GM23338 (cell line): ENCODE measurements at regions not wholly inside any gene's neighbourhood (a gene's known extent, or its start where the extent isn't known, plus 50 kb on each side); places are given as distances from the start of the nearest gene placed in this dataset.

Experiments
- ATAC-seq: fragments of 200-7000 bp; cut with Tn5 transposase; 3 replicates; pipeline ENCODE4 v1.9.1; 2020
- DNase-seq: peaks from one replicate; pipeline ENCODE4 v3.0.0-alpha.2; 2015; ENCODE audit warnings: low spot score
- H2AFZ ChIP-seq: fragments of 200-600 bp; sonication (generic); 2 replicates; pipeline ENCODE4 v1.8.0; 2016; ENCODE audit warnings: antibody characterized with exemption, mild to moderate bottlenecking, moderate library complexity
- H3F3A ChIP-seq: fragments of 200-600 bp; sonication (generic); replicated peaks from 2 replicates; pipeline ENCODE4 v1.8.0; 2017; ENCODE audit warnings: antibody characterized with exemption, mixed run types, low read depth
- H3K27ac ChIP-seq: fragments of 200-600 bp; sonication (generic); 2 replicates; pipeline ENCODE4 v1.6.1; 2016; ENCODE audit warnings: low read depth
- H3K27me3 ChIP-seq: fragments of 200-600 bp; sonication (generic); 2 replicates; pipeline ENCODE4 v1.8.0; 2016; ENCODE audit warnings: mild to moderate bottlenecking, mixed run types, moderate library complexity; ENCODE audit not compliant: insufficient read depth
- H3K36me3 ChIP-seq: fragments of 200-600 bp; sonication (generic); 2 replicates; pipeline ENCODE4 v1.8.0; 2016; ENCODE audit warnings: mild to moderate bottlenecking; ENCODE audit not compliant: insufficient read depth
- H3K4me1 ChIP-seq: fragments of 200-600 bp; sonication (generic); 2 replicates; pipeline ENCODE4 v1.8.0; 2016; ENCODE audit warnings: mild to moderate bottlenecking, moderate library complexity; ENCODE audit not compliant: insufficient read depth
- H3K4me2 ChIP-seq: fragments of 200-600 bp; sonication (generic); 2 replicates; pipeline ENCODE4 v1.7.1; 2017; ENCODE audit warnings: mixed run types
- H3K4me3 ChIP-seq: fragments of 200-600 bp; sonication (generic); 2 replicates; pipeline ENCODE4 v1.6.1; 2016; ENCODE audit warnings: mixed run types
- H3K79me2 ChIP-seq: fragments of 200-600 bp; sonication (generic); replicated peaks from 2 replicates; pipeline ENCODE4 v1.8.0; 2017; ENCODE audit warnings: mild to moderate bottlenecking; ENCODE audit not compliant: insufficient read depth
- H3K9me2 ChIP-seq: fragments of 200-600 bp; sonication (generic); 2 replicates; pipeline ENCODE4 v1.8.0; 2017; ENCODE audit not compliant: insufficient read depth
- H4K20me1 ChIP-seq: fragments of 200-600 bp; sonication (generic); replicated peaks from 2 replicates; pipeline ENCODE4 v1.8.0; 2017; ENCODE audit warnings: mild to moderate bottlenecking; ENCODE audit not compliant: insufficient read depth
- H3K27ac Mint-ChIP-seq: 2 replicates; pipeline ENCODE4 v1.8.0; 2020; ENCODE audit warnings: inconsistent platforms, mild to moderate bottlenecking, moderate library complexity, mixed read lengths
- H3K27me3 Mint-ChIP-seq: 3 replicates; pipeline ENCODE4 v1.8.0; 2022; ENCODE audit warnings: low read depth, mild to moderate bottlenecking, moderate library complexity, mixed read lengths, inconsistent platforms; ENCODE audit not compliant: insufficient read depth, poor library complexity
- H3K36me3 Mint-ChIP-seq: 3 replicates; pipeline ENCODE4 v1.8.0; 2021; ENCODE audit warnings: low read depth, mild to moderate bottlenecking, inconsistent platforms, moderate library complexity, mixed read lengths
- H3K4me1 Mint-ChIP-seq: 3 replicates; pipeline ENCODE4 v1.8.0; 2020; ENCODE audit warnings: mild to moderate bottlenecking, inconsistent platforms, mixed read lengths
- H3K4me3 Mint-ChIP-seq: 3 replicates; pipeline ENCODE4 v1.8.0; 2021; ENCODE audit warnings: moderate library complexity, mild to moderate bottlenecking, inconsistent platforms, mixed read lengths
- H3K9me3 Mint-ChIP-seq: 3 replicates; pipeline ENCODE4 v1.8.0; 2020; ENCODE audit warnings: moderate library complexity, mild to moderate bottlenecking, inconsistent platforms, mixed read lengths
- CREB1 ChIP-seq: fragments of 250-450 bp; sonication (Bioruptor Pico); IDR thresholded peaks from 2 replicates; pipeline ENCODE4 v1.5.0; 2020; ENCODE audit warnings: low read depth, mild to moderate bottlenecking, moderate library complexity
- CTCF ChIP-seq, 2 experiments: fragments of 200-600 bp in 1 of 2; sonication (generic) in 1 of 2; conservative IDR thresholded peaks; 2 replicates each; pipeline versions ENCODE4 v1.5.1 to v1.6.1; 2016 to 2017; ENCODE audit warnings: antibody characterized with exemption in 2 of 2, low read depth in 2 of 2, mild to moderate bottlenecking in 2 of 2, moderate library complexity in 1 of 2
- ETS1 ChIP-seq: IDR thresholded peaks from 2 replicates; pipeline ENCODE4 v1.6.1; 2016; ENCODE audit warnings: antibody characterized with exemption
- EZH2phosphoT487 ChIP-seq: fragments of 200-600 bp; sonication (generic); IDR thresholded peaks from one replicate; pipeline ENCODE4 v1.8.1; 2018; ENCODE audit warnings: antibody characterized with exemption; ENCODE audit not compliant: unreplicated experiment
- JUNB ChIP-seq: IDR thresholded peaks from one replicate; pipeline ENCODE4 v1.6.1; 2016; ENCODE audit warnings: antibody characterized with exemption; ENCODE audit not compliant: unreplicated experiment
- NANOG ChIP-seq: IDR thresholded peaks from 2 replicates; pipeline ENCODE4 v1.6.1; 2016; ENCODE audit warnings: antibody characterized with exemption, borderline replicate concordance
- POLR2AphosphoS5 ChIP-seq: IDR thresholded peaks from 2 replicates; pipeline ENCODE4 v1.6.1; 2016; ENCODE audit warnings: antibody characterized with exemption, low read depth
- REST ChIP-seq: IDR thresholded peaks from one replicate; pipeline ENCODE4 v1.6.1; 2018; ENCODE audit warnings: antibody characterized with exemption; ENCODE audit not compliant: unreplicated experiment
- STAT1 ChIP-seq: IDR thresholded peaks from one replicate; pipeline ENCODE4 v1.6.1; 2016; ENCODE audit warnings: antibody characterized with exemption; ENCODE audit not compliant: unreplicated experiment
- ZNF331 ChIP-seq: fragments of 250-450 bp; sonication (Bioruptor Pico); IDR thresholded peaks from 2 replicates; pipeline ENCODE4 v1.5.0; 2020; ENCODE audit warnings: low read depth, mild to moderate bottlenecking, moderate library complexity
- ZNF462 ChIP-seq: fragments of 250-450 bp; sonication (Bioruptor Pico); IDR thresholded peaks from 2 replicates; pipeline ENCODE4 v1.5.0; 2020; ENCODE audit warnings: mild to moderate bottlenecking, moderate library complexity

GRCh38 chr13:44713788-44714469 lies 137.8 kb upstream of the TSC22D1 start:
- no peak overlapping the region for H3K27ac Mint-ChIP-seq
- no peaks in the 10 kb centered on the region for H3K9me2 ChIP-seq
- H3K4me3 ChIP-seq = no peak overlapping the region
- no peak for TF ChIP-seq ZNF331 (CRISPR knock-in tag)
- TF ChIP-seq EZH2phosphoT487 = no peak
- no peak for TF ChIP-seq JUNB
- TF ChIP-seq ZNF462 (CRISPR knock-in tag) = no peak
- TF ChIP-seq ETS1 = no peak
- TF ChIP-seq STAT1 = no peak
- TF ChIP-seq NANOG = no peak
- no peak for TF ChIP-seq REST
- TF ChIP-seq CREB1 = no peak
- no peak for TF ChIP-seq CTCF (conservative IDR thresholded peaks at IDR 0.05; ENCODE audit: low read depth in 2 of 2)
- TF ChIP-seq POLR2AphosphoS5 = no peak
- no peaks in the 10 kb centered on the region for H3K36me3 ChIP-seq
- peaks cover 4% of the 10 kb centered on the region; the same call in 2 of the 3 replicates for H3K4me1 Mint-ChIP-seq
- no peaks in the 10 kb centered on the region; the same call in 1 of the 2 replicates for H3K4me1 ChIP-seq
- no peaks in the 10 kb centered on the region for H3F3A ChIP-seq
- H3K36me3 Mint-ChIP-seq = no peaks in the 10 kb centered on the region
- no peaks in the 10 kb centered on the region for H3K27me3 Mint-ChIP-seq
- no peak overlapping the region for H3K4me2 ChIP-seq
- ATAC-seq (no peak), DNase-seq (no peak)
- no peaks in the 10 kb centered on the region; the same call in 2 of the 3 replicates for H3K9me3 Mint-ChIP-seq
- no peaks in the 10 kb centered on the region for H4K20me1 ChIP-seq
- H3K4me3 Mint-ChIP-seq = no peak overlapping the region
- no peak overlapping the region for H3K27ac ChIP-seq
- H3K79me2 ChIP-seq = no peaks in the 10 kb centered on the region
- H2AFZ ChIP-seq = no peak overlapping the region
- no peaks in the 10 kb centered on the region for H3K27me3 ChIP-seq
